ENCODE measurements at regions not wholly inside any gene's neighbourhood (a gene's known extent, or its start where the extent isn't known, plus 50 kb on each side); places are given as distances from the start of the nearest gene placed in this dataset.
"Not testable (repeated sequence)": the region's sequence is repeated elsewhere in the genome, so short reads cannot be mapped to it uniquely, and the experiment has no call there.

GRCh38 chr3:104080088-104080626 is 1286.6 kb upstream of the ALCAM start:
- 19 to 28% (median 25%) methylated on average over 1 of the region's 1 CpG for WGBS, 4 donors
- DNase-seq, result no peak
- intact Hi-C loops (cut with DNase I), result no loop called here
- Histone ChIP-seq H3K27me3 (no peaks in the 10 kb centered on the region), H3K4me3 (no peak overlapping the region), H3K36me3 (no peaks in the 10 kb centered on the region), H3K9me3 (no peaks in the 10 kb centered on the region), H3K4me1 (no peaks in the 10 kb centered on the region), H3K27ac (no peak overlapping the region)
- no peak for ATAC-seq
- no peak for TF ChIP-seq POLR2A (IDR thresholded peaks at IDR 0.05)
- TF ChIP-seq, protein P1, sequence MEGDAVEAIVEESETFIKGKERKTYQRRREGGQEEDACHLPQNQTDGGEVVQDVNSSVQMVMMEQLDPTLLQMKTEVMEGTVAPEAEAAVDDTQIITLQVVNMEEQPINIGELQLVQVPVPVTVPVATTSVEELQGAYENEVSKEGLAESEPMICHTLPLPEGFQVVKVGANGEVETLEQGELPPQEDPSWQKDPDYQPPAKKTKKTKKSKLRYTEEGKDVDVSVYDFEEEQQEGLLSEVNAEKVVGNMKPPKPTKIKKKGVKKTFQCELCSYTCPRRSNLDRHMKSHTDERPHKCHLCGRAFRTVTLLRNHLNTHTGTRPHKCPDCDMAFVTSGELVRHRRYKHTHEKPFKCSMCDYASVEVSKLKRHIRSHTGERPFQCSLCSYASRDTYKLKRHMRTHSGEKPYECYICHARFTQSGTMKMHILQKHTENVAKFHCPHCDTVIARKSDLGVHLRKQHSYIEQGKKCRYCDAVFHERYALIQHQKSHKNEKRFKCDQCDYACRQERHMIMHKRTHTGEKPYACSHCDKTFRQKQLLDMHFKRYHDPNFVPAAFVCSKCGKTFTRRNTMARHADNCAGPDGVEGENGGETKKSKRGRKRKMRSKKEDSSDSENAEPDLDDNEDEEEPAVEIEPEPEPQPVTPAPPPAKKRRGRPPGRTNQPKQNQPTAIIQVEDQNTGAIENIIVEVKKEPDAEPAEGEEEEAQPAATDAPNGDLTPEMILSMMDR (IDR thresholded peaks at IDR 0.05), result no peak

DNA sequence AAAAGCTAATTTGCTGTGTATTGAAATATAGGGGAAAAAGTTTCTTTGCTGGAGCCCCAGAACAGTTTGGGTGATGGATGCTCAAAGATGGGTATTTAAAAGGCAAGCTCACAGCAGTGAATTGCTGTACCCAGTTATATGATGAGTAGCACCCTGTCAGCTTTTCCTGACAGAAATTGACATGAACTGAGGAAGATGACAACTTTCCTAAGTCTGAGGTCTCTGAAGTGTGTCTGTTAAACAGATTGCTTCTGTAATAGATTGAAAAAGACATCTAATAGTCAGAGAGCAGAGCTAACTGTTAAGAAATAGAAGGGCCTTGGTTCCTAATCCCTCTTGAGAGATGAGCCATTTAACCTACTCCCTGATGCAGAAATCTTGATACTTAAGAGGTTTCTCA is 1278.0 kb upstream of the ALCAM start:
- peaks cover 0 to 21% (median 9%) of the 10 kb centered on the region in 12 donors for H3K9me3 ChIP-seq
- H3K4me3 ChIP-seq, result no peak overlapping the region
- no peak overlapping the region for H3K27ac ChIP-seq
- H3K4me1 ChIP-seq, result no peaks in the 10 kb centered on the region
- intact Hi-C loops (cut with DNase I), result no loop called here
- ATAC-seq, result no peak
- DNase-seq, result no peak
- TF ChIP-seq POLR2A (IDR thresholded peaks at IDR 0.05), result no peak
- H3K36me3 ChIP-seq, result no peaks in the 10 kb centered on the region
- H3K27me3 ChIP-seq, result no peaks in the 10 kb centered on the region

DNA sequence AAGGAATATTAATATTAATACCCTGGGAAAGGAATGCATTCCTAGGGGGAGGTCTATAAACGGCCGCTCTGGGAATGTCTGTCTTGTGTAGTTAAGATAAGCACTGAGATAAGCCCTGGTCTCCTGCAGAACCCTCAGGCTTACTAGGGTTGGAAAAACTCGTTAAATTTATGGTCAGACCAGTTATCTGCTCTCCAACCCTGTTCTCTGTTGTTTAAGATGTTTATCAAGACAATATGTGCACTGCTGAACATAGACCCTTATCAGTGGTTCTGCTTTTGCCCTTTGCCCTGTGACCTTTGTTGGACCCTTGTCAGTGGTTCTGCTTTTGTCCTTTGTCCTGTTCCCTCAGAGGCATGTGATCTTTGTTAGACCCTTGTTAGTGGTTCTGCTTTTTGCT is 1276.7 kb upstream of the ALCAM start:
- H3K27me3 ChIP-seq; H3K36me3 ChIP-seq; ATAC-seq; H3K27ac ChIP-seq; intact Hi-C loops (cut with DNase I); H3K4me3 ChIP-seq; H3K4me1 ChIP-seq; DNase-seq: not testable (repeated sequence)
- peaks cover 0 to 21% (median 9%) of the 10 kb centered on the region in 12 donors for H3K9me3 ChIP-seq
- WGBS, 4 donors, result 39 to 56% (median 50%) methylated on average over 3 of the region's 3 CpGs

DNA sequence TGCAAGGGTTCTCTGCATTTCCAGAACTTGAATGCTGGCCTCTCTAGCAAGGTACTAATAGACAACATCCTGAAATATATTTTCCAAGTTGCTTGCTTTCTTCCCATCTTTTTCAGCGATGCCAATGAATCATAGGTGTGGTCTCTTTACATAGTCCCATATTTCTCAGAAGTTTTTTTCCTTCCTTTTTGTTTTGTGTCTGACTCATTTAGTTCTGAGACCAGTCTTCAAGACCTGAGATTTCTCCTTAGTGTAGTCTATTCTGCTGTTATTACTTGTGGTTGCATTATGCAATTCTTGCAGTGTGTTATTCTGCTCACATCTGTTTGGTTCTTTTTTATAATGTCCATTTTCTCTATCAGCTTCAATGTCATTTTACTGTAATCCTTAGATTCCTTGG is 1265.0 kb upstream of the ALCAM start:
- Histone ChIP-seq H3K9me3 (peaks cover 0 to 5% (median 0%) of the 10 kb centered on the region in 12 donors), H3K4me3 (no peak overlapping the region), H3K36me3 (no peaks in the 10 kb centered on the region), H3K27ac (no peak overlapping the region), H3K27me3 (no peaks in the 10 kb centered on the region), H3K4me1 (no peaks in the 10 kb centered on the region)
- TF ChIP-seq, protein P1 (IDR thresholded peaks at IDR 0.05), result no peak
- no peak for TF ChIP-seq POLR2A (IDR thresholded peaks at IDR 0.05)
- no peak for DNase-seq
- intact Hi-C loops (cut with DNase I), result no loop called here
- ATAC-seq, result no peak
- 62 to 84% (median 68%) methylated on average over 1 of the region's 1 CpG for WGBS, 4 donors

- Histone ChIP-seq H3K27me3 (no peaks in the 10 kb centered on the region), H3K4me3 (no peak overlapping the region), H3K27ac (no peak overlapping the region), H3K9me3 (peaks cover 0 to 5% (median 0%) of the 10 kb centered on the region in 12 donors), H3K36me3 (no peaks in the 10 kb centered on the region), H3K4me1 (no peaks in the 10 kb centered on the region)
- no peak for TF ChIP-seq POLR2A (IDR thresholded peaks at IDR 0.05)
- TF ChIP-seq, protein P1 (IDR thresholded peaks at IDR 0.05), result peak in 6 of 12 donors; percentile 9 to 42 (median 28)
- ATAC-seq (no peak), DNase-seq (no peak)
- WGBS, 4 donors, result 5 to 8% (median 5%) methylated on average over 3 of the region's 3 CpGs
- intact Hi-C loops (cut with DNase I), result no loop called here
Measured at GRCh38 chr3:104102386-104102785, 1264.3 kb upstream of the ALCAM start.
